ENCODE measurements at regions not wholly inside any gene's neighbourhood (a gene's known extent, or its start where the extent isn't known, plus 50 kb on each side); places are given as distances from the start of the nearest gene placed in this dataset.

DNA sequence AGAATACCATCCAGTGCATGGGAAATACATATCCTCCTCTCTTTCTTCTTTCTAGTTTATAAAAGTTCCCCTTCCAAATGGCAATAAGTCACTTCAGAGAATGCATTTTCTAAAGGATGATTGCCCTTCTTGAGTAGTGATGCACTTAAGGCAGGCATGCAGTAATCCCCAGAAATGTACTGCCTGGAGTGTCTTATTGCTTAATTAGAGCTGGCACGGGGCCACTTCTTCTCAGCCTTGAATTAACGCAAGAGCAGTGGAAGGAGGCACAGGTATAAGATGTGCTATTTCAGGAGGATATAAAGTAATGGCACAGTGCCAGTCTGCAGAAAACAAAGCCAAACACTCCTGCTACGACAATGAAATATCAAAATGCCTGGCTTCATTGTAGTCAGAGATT, 371.4 kb upstream of the FAM241A start:
- TF ChIP-seq EZH2 (IDR thresholded peaks at IDR 0.05) (no peak), POLR2AphosphoS5 (IDR thresholded peaks at IDR 0.05; ENCODE audit: borderline replicate concordance, low read depth, low read length) (no peak)

Measured in SK-N-MC (cell line).